ENCODE measurements at regions not wholly inside any gene's neighbourhood (a gene's known extent, or its start where the extent isn't known, plus 50 kb on each side); places are given as distances from the start of the nearest gene placed in this dataset.
"Not testable (repeated sequence)": the region's sequence is repeated elsewhere in the genome, so short reads cannot be mapped to it uniquely, and the experiment has no call there.

DNA sequence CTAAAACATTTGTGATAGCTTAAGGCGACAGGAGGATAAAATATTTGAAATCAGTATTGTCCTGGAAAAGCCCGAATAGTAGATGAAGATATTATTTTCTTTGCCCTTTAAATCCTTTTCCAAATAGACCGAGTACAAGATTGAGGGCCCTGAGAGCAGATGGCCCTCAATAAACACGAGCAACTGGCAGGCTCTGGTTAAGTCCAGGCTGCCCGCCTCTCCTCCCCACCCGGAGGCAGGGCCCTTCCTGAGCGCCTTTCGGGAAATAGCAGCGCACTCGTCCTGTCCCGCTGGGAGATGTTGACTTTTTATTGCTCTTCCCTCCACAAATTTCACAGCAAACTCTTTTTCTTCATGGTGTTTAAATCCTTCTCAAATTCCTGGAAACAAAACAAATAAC, 50.8 kb upstream of the MAX start:
- no peak for DNase-seq (ENCODE audit: low spot score)

GRCh38 chr14:65156568-65157366, 54.5 kb upstream of the MAX start:
- peak; percentile 90 for DNase-seq (ENCODE audit: low spot score)

DNA sequence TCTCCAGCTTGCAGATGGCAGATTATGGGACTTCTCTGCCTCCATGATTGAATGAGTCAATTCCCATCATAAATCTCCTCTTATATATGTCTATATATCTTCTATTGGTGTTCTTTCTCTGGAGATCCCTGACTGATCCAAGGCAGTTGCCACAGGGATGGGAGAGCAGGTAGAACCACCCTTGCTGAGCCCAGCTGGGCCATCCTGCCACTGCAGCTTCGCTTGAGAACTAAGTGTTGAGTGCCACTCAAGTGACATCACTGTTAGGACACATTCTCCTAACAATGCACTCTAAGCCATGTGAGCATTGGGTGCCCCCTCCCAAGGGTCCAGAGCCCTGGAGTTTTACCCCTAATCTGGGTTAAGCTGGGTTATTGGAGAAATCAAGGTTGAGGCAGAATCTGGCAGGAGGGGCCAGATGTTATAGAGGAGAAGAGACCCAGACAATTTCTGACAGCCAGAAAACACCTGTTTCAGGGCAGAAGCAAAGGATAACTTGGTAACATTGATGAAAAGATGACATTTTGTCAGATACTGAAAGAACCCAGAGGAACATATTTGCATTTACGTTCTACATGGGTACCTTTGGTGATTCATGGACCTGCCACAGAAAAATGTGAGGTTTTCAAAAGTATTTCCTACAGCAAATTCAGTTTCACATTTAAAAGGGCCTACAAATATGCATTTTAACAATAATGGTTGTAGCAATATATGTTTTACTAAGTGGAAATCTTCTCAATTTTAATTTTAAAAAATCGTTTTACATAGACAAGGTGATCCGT, 57.2 kb upstream of the MAX start:
- DNase-seq (ENCODE audit: low spot score): no peak

DNA sequence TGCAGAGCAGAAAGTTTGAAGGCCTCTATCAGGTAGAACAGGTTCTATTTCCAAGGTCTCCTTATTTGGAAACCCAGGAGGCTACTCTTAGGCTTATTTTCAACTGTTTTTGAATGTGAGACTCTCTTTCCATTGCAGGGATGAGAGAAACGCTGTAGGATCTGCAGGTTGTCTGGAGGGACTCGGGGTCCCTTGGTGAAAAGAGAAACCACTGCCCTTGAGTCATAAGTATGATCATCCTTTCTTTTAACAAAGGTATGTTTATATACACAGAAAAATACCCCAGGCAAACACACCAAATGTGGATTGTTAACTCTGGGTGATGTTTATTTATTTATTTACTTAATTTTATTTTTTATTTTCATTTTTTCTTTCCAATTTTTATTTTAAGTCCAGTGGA, 57.8 kb upstream of the MAX start:
- no peak for DNase-seq (ENCODE audit: low spot score)

DNA sequence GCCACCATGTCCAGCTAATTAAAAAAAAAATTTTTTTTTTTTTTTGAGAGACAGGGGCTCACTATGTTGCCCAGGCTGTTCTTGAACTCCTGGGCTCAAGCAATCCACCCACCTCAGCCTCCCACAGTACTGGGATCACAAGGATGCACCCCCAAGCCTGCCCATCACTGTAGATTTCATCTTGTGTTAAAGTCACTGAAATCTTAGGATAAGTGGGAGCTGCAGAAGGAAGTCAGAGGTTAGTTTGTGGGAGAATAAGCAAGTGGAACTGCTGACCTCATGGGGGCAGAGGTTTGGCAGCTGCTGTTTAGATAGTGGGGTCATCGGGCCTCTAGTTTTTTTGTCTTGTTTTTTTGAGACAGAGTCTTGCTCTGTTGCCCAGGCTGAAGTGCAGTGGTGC, 59.7 kb upstream of the MAX start:
- DNase-seq (ENCODE audit: low spot score): no peak

- DNase-seq (ENCODE audit: low spot score): peak; percentile 65
These were observed 61.9 kb upstream of the MAX start for GRCh38 chr14:65164068-65164824.

GRCh38 chr14:65164825-65165135, 62.5 kb upstream of the MAX start:
- DNase-seq (ENCODE audit: low spot score): no peak

DNA sequence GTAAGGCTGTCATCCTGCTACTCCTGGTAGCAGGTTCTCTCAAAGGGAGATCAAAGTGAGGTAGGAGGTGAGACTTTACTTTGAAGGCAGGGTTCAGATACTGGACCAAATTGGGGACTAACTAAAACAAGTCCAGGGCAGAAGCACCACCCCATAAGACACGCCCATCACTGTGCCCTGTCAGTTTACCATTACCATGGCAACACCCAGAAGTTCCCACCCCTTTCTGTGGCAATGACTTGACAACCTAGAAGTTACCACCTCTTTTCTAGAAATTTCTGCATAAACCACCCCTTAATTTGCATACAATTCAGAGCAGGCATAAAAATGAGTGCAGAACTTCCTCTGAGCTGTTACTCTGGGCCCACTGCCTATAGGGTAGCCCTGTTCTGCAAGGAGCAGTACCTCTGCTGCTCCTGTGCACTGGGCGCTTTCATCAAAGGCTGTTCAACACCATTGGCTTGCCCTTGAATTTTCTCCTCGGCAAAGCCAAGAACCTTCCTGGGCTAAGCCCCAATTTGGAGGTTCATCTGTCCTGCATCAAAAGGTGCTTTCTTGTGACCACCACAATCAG, 64.8 kb upstream of the MAX start:
- DNase-seq (ENCODE audit: low spot score): no peak

DNA sequence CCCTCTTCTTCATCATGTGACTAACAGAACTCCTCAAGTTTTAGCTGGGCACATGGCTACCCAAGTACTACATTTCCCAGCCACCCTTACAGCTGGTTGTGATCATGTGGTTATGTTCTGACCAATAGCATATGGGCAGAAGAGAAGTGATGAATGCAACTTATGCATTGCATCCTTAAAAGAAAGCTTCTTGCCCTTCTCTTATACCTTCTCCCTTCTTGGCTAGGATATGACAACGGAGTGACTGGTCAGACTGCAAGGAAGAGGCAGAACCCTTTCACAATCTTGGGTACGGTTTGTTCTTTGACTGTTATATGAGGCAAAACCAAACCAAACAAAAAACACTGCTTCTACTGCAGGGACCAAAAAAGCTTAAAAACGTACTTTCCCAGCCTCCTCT, 66.5 kb upstream of the MAX start:
- DNase-seq (ENCODE audit: low spot score): peak; percentile 22

- DNase-seq (ENCODE audit: low spot score): peak; percentile 43
These were observed 67.0 kb upstream of the MAX start for GRCh38 chr14:65169351-65169750.

DNA sequence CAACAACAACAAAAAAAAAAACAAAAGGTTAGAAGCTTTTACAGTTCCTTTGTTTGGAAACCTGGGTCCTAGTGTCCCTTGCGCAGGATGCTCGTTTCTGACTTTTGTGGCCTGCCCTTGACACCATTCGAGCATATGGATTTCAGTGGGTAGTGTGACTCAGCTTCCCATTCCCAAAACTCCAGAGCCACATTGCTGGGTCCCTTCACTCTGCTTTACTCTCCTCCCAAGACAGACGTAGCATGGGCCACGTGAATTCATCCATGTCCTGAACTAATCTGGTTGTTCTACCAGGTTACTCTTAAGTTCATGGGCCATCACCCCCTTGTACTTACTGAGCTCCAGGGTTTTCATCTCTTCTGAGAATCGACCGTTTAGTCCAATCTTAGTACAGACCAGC, 68.0 kb upstream of the MAX start:
- no peak for DNase-seq (ENCODE audit: low spot score)

DNA sequence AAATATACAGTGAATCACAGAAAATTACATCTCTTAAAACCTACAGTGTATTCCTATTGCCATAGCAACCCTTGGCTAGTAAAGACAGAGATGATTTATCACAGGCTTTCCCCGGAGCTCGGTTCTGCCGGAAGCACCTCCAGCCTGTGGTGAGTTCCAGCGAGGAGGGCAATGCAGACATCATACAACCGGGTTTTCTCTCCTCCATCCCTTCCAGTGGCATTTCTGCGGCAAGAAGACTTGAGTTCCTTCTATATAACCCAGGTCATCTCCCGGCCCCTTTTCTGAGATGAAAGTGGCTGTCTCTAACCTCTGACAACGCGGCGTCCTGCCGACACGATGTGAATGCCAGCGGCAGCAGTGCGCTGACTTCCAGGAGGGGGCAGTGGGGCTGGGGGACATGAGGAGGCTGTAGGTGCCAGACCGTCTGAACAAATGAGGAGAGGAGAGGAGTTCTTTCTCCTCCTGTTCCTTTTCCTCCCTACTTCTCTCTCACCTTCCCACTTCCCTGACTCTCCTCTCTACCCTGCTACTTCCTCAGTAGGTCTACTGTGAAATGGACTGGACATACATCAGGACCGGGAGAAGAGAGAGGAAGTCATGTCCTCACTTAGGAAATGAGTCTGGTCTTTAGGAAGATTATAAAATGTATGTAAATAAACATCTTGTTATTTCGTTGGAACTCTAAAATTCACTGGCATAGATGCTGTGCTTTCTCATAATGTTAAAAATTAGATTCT, 68.6 kb upstream of the MAX start:
- DNase-seq (ENCODE audit: low spot score): peak; percentile 62

GRCh38 chr14:65173973-65174693, 71.8 kb upstream of the MAX start:
- no peak for DNase-seq (ENCODE audit: low spot score)

DNA sequence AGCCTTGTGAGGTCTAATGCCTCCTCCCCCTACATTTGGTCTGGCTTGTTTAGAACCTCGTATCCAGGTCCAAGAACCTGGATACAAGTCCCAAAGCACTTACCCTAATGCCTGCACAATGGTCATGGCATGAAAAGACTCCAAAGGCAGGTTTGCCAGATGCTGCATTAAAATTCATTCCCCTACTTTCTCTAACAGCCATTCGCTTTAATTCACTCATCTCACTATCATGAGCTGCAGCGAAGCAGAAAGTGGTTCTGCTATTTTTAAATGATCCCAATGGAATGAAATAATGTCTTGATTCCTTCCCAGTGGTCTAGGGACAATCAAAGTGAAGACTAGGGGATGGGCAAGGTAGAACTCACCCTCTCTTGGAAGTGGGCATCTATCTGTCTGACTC, 72.5 kb upstream of the MAX start:
- DNase-seq (ENCODE audit: low spot score): no peak

DNA sequence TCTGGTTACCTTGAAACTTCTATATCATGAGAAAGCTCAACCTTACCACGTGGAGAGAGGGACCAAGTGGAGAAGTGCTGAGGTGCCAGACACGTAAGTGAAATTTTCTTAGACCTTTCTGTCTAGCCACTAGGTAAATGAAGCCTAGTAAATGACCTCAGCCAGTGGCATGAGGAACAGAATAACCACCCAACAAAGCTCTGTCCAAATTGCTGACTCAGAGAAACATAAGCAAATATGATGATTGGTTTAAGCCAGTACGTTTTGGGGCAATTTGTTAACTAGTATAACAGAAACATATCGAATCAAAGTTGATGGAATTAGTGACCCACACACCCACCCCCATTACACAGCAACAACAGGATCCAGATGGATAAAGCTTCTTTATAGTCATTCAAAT, 75.2 kb upstream of the MAX start:
- DNase-seq (ENCODE audit: low spot score): no peak

GRCh38 chr14:65179231-65179630, 76.9 kb upstream of the MAX start:
- DNase-seq (ENCODE audit: low spot score): not testable (repeated sequence)

GRCh38 chr14:65179918-65180724, 77.8 kb upstream of the MAX start:
- DNase-seq (ENCODE audit: low spot score): peak; percentile 84

- DNase-seq (ENCODE audit: low spot score): no peak
These were observed 78.4 kb upstream of the MAX start for GRCh38 chr14:65180725-65181025.

GRCh38 chr14:65184032-65184764, 81.9 kb upstream of the MAX start:
- DNase-seq (ENCODE audit: low spot score): peak; percentile 34

DNA sequence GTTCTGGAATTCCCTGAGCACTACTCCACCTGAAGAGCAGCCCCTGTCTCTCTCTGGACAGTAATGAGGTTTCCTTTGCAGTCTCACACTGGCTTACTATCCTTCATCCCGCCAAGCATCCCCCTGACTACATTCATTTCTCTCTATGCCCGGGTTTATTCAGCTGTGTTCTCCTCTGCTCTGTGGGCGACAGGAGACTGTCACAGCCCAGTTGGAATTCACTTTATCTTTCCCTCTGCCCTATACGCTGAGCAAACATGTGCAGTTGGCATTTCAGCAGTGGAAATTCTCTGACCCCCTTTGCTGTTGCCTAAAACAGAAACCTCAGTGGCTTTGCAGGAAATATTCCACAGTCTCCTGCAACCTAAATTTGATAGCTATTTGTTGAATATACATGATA, 83.5 kb upstream of the MAX start:
- DNase-seq (ENCODE audit: low spot score): no peak
